Astrocyte of the hippocampus (primary cell): ENCODE measurements at regions not wholly inside any gene's neighbourhood (a gene's known extent, or its start where the extent isn't known, plus 50 kb on each side); places are given as distances from the start of the nearest gene placed in this dataset.

Experiments
- DNase-seq: peaks from one replicate; pipeline ENCODE4 v3.0.0; 2011; ENCODE audit warnings: low read depth, low spot score

DNA sequence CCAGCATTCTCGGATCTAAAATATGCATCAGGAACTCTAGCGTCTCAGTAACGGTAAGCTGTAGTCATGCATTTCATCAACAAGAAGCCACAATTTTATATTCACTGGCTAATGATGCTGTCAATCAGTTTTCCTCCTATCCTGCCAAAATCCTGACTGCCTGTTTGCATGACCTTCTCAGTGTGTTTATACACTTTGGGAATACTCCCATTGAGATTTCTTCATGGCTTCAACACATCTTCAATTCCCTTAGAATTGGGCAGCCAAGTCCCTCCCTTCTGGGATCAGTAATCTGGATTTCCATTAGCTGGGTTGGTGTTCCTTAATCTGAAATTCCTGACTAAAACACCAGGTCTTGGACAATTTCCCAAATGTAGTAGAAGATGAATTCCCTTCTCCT, 348.9 kb upstream of the DYNLRB2 start:
- peak; percentile 14 for DNase-seq

DNA sequence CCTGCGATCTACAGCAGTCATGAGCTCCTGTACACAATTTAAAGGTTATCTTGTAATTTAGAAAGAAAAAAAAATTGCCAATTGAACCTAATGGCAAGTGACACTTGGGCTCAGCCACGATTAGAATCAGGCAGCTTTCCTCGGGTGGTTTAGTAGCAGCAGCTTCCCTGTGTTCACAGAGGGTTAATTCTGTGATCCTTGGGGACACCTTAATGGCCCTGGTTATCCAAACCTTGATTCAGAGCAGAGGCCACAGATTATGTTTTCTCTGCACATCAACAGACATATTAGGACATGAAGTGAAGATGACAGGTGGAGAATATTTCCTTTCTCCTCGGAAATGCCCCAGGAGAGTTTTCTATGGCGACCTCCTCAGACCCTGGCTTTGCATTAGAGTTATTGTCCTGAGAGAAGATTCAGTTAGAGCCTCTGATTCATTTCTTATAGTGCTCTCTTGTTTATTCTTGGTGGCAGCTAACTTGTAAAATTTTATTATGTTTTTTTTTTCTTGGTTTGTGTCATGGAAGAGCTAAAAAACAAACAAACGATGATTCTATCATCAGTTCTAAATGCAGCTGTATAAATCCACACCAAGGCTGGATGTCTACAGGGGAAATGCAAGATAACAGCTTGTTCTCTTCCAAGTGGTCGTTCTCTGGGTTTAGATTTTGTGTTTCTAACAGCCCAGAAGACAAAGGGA, 351.2 kb upstream of the DYNLRB2 start:
- no peak for DNase-seq

DNA sequence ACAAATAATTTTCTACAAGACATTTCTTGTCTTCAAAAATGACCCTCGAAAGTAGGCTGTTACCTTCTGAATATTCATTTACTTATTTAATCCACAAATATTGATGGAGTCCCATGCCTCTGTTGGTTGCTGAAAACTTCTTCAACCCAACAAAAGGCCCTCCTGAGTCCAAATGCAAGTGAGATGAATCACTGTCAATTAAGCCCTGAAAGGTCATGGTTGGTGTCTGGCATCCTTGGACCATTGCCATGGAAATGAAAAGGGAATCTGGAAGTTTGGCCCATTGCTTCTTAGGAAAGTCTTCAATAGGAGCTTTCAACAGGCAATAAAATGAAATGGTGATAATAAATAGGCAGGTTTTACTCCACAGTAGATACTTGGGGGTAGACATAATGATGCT, 364.7 kb upstream of the DYNLRB2 start:
- DNase-seq, result no peak

DNA sequence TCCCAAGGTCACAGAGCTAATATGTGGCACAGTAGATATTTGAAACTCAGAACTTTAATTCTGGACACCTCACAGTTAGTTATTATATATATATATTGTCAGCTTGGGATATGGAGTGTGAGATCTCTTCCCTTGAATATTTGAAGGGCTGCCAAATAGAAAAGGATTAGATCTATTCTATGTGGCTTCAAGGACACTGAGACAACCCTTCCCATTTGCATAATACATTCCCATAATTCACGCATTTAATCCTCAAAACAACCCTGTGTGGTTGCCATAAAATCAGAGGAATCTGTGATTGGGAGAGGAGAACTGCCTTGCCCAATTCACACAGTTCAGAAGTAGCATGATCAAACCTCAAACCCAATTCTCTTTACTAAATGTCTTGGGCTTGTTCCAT, 365.8 kb upstream of the DYNLRB2 start:
- DNase-seq, result no peak

DNA sequence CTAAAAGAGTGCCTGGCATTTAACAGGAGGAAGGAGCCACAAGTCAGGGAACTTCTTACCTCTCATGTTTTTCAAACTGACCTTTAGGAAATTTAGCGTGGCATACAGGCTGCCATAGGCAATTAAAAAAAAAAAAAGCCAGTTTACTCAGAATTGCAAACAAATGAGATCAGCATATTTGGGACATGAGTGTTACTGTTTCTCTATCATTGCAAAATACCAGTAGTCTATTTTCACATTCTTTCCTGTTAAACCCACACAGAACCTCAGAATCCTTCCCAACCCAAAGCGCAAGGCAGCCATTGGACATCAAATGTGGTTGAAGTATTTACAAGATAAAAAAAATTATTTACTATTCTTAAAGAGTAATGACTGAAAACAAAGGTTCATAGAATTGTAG, 366.4 kb upstream of the DYNLRB2 start:
- peak; percentile 80 for DNase-seq

DNA sequence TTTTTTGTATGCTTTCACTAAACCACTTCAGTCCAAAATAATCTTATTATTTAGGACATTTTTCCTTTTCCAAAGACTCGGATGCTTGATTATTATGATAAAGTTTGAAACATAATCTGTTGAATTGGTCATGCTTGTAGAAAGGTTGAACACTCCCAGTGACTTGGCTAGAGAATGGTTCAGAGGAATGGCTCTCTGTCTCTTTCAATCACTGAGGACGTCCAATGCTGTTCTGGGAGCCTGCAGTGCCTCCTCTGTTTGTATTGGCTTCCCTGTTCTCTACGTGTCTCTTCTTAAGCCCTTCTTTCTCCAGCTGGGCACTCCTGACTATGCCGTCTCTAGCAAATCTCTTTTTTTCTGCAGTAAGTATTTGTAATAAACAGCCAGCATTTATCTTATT, 369.0 kb upstream of the DYNLRB2 start:
- DNase-seq, result no peak

DNA sequence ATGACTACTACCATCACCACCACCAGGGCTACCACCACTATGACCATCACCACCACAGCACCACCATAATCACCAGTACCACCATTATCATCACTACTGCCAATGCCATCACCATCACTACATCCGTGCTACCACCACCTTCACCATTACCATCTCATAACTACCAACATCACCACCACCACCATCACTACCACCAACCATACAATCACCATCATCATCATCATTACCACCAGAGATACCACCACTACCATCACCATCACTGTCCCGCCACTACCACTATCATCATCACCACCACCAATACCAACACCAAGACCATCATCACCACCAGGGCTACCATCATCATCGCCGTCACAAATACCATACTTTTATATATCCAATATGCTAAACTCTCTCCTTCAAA, 369.6 kb upstream of the DYNLRB2 start:
- DNase-seq, result no peak

DNA sequence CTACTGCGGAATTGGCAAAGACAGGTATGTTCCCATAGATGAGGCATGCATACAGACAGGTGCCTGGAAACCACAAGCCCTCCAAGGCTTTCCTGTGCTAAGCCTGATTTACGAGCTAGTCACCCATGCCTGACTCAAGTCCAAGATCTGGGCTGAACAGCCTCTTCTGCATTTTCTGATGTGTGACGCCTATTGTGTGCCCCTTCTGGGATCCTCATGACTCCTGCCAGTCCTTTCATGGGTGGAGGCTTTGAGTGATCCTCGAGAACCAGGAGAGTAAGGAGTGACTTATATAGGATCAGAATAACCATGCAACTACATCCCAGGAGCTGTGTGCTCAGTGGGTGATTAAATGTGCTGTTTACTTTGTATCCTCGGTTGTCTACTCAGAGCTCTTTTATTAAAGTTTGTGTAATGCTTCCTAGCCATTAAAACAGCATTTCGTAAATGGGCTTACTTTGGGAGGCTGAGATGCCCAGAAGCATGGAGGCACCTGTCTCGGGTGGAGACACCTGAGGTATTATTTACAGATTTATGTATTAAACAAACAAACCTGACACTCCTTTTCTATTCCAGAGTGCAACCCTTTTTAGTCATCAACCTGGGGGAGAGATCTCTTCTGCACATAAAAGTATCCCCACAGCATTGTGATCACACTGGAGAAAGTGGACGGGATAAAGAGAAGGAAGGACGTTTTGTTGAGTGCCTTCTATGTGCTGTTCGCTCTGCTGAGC, 373.0 kb upstream of the DYNLRB2 start:
- DNase-seq, result no peak

DNA sequence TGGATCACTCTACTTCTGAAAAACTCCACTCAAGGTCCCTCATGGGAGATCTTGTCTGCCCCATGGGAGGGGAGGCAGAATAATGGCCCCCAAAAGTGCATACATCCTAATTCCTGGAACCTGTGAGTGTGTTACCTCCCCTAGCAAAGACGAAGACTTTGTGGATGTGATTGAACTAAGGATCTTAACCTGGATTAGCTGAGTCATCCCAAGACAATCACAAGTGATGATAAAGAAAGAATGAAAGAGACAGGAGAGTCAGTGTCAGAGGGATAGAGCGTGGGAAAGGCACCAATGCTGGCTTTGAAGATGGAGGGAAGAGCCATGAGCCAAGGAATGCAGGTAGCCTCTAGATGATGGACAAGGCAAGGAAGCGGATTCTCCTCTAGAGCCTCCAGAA, 374.7 kb upstream of the DYNLRB2 start:
- DNase-seq, result no peak

DNA sequence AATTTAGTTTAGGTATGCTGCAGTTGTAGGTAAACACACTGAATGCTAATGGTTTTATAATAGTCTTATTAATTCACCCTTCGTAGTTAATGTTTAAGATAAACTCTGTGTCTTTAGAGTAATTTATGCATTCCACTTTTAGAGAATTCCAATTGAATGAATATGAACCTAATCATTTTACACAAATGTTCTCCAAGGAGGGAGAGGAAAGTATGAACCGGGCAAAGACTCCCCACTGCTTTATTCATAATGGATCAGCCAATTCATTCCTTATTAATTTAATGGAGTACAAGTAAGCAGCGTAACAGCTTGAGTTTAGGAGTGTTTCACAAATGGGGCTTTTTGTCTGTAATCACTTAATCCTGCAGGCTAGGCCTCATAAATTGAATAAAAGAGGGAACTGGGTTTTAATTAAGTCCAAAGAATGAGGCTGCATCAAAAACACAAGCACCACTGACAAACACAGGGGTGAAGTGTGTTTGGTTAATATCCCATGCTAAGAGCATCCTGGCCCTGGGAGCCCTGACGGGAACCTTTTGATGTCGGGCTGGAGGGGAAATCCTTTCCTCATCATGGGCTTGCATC, 375.7 kb upstream of the DYNLRB2 start:
- no peak for DNase-seq

DNA sequence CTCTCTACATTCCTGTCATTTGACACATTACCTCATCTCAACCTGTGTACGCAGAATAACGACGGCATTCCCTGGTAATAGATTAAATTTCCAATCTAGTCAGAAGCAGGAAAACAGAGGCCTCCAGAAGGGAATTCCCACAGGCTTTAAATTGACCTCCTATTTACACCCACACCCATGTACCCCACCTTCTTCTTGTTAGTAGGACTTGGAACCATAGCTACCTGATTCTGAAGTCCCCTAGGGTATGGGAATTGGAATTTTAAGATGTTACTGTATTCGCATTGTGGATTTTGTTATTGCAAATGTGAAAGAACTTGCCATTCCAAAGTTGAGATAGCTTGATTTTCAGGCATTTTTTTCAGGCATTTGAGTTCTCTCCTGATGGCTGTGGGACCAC, 377.5 kb upstream of the DYNLRB2 start:
- no peak for DNase-seq

DNA sequence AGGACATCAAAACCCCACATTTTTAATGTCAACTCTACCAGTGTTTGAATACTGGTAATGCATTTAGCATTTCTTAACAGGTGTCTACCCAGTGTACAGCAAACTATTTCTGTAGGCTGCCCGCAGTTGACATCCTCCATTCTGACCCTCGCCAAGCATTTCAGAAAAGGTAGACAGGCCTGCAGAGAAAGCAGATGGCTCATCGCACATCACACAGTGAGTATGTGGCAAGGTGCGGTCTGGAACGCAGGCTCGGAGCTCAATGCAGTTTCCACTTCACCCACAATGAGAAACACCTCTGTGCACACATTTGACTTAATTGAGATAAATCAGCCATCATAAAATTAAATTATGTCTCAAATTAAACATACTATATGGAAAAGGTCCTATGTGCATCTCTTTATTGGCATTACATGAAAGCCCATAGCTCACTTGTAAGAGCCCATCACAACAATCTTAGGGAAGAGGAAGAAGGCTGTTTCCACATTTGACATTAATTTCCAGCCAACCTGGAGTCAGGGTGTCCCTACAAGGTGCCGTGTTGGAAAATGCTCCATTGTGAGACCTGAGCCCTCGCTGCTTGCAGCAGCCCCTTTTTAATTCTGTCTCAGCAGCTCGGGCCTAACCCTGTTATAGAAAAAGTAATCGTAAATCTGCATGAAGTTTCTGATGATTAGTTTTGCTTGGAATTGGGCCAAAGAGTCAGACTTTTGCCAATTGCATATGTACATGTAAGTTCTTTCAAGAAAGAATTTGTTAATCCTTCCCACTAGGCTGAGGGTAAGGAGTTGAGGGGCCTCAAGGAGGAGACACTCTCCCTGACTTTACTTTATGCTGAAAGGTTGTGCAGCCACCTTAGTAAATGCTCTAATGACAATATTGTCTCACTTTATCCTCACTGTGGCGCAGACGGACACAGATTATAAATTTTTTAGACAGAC, 378.7 kb upstream of the DYNLRB2 start:
- no peak for DNase-seq

DNA sequence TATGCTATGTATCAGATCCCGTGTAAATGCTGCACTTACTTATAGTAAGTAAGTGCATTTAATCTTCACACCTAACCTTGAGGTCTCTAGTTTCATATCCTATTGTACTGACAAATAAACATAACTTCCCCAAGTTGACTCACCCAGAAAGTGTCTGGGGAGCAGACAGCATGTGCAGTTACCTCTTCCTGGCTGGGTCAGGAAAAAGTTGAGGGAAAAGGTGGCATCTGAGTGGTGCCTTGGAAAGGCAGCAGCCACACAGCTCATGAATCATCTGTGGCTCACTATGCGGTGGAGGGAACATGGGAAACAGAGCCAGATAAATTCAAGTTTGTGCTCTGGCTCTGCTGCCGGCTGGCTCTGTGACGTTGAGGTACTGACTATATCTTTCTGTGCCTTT, 382.0 kb upstream of the DYNLRB2 start:
- DNase-seq, result peak; percentile 75

DNA sequence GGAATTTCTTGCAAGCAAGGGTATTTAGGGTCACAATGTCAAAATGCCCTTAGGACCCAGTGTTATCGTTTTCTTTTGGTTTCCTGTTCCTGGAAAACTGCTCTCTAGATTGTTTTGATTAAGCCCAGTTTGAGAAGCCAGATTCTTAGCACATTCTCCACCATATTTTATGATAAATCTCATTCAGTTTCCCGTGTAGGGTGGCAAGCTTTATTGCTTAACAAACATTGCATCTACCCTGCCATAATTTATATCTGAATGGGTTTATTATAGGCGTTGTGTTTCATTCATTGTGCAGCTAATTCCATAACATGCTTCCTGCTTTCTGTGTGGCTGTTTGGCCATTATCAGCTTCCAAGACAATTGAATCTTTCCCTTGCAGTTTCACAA, 389.1 kb upstream of the DYNLRB2 start:
- no peak for DNase-seq

DNA sequence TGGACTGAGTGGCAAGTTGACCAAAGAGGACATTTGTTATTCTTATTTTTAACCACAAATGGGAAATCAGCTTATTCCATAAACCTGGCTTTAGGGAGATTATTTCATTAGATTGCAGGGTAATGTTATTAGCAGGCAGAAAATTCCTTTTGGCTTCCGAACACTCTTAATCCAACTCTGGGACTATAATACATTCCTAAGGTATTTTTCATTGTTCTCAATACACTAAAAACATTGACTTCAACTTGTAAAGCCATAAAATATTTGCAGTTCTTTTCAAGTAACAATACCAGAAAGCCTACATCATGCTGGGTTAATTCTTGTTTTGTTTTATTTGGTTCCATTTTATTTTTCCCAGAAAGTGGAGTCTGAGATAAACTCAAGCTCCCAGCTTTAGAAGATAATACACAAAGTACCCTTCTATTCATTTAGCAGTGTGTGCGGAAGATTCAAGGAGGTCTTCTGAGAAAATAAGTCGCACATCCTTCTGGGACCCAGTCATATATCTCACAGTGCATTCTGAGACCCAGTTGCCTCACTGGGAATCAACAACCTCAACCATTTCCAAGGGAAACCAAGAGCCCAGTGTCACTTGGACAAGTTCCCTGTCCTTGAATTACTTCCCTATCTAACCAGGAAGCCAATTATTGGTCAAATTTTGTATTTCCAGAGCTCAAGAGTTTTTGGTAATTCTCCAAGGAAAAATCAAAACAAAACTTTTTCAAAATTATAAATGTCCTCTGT, 389.6 kb upstream of the DYNLRB2 start:
- peak; percentile 34 for DNase-seq

DNA sequence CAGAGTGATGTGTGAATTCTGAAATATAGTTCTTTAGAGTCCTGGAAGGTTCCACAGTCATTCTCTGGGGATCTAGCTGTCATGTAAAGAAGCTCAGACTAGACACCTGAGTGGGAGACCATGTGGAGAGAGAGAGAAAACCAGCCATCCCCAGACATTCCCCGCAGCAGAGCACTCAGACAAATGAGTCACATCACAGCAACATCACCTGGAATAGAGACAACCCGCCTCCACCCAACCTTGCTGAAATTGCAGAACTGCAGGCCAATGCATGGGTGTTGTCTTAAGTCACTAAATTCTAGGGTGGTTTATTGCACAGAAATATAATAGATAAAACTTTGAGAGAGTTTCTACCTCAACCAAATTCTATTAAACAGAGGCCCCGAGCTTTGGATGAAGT, 392.0 kb upstream of the DYNLRB2 start:
- no peak for DNase-seq

DNA sequence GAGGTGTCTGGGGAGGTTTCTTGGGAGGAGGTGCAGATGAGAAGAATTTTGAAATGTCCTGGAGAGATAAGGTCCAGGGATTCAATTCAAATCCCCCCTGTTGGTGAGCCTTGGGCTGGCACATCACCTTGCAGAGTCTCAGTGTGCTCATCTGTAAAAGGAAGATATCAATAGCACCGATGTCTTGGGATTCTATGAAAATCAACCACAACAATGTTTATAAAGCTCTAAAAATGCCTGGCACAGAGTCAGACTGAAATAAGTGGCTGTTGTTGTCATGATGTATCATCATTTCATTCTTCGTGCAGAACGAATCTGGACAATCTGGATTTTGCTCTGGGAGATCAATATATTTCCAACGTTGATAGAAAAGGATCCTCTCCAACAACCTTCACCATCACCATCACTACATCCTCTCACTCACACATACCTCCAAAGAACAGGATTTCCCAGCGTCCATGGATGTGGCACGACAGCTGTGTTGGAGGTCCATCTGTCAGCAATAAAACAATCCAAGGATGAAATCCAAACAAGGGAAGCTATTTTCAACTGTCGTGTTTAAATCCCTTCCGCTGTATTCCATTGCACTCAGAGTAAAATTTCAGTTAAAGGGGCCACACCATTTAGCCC, 393.7 kb upstream of the DYNLRB2 start:
- DNase-seq, result no peak

DNA sequence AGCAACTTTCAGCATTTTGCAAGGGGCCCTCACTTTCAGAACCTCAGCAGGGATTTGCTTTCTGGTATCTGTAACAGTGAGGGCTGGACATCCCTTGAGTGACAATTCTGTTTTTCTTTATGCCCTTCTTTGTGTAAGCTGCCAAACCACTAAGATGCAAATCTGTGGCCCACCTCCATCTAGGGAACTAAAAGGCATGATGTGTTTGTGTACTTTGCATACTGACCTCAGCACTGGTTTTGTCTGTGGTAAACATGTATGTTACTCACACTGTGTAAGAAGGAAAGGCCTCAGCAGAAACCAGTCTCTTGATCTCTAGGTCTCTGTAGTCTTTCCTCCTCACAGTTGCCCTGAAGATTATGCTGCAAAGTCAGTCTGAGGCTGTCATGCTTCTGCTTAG, 396.6 kb upstream of the DYNLRB2 start:
- DNase-seq, result peak; percentile 68

DNA sequence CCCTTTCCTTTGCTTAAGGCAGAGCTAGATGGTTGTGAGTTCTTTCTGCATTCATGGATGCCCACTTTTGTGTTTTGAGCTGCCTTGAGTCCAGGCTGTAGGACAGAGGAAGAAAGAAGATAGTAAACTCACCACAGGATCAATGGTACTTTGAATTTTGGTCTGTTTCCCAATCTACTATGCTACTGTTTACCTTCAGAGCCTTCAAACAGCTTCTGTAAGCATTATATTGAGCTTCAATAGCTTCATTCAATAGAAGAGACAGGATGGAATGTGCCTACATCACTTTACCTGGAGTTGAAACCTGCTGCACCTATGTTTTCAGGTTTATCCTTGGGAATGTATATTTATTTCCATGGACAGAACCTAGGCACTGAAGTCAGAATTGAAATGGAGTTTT, 397.9 kb upstream of the DYNLRB2 start:
- DNase-seq, result no peak

DNA sequence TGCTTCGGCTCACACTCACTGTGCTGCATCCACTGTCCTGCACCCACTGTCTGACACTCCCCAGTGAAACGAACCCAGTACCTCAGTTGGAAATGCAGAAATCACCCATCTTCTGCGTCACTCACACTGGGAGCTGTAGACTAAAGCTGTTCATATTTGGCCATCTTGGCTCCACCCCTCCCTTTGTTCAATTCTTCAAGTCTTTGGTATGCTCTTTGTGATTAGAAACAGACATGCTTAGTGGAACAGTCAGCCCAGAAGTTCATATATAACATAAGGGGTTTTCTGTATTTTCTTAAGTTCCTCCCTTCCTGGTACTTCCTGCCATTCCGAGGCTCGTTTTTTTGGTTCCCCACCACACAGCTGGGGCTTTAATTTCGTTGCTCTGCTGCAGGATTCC, 398.5 kb upstream of the DYNLRB2 start:
- no peak for DNase-seq

DNA sequence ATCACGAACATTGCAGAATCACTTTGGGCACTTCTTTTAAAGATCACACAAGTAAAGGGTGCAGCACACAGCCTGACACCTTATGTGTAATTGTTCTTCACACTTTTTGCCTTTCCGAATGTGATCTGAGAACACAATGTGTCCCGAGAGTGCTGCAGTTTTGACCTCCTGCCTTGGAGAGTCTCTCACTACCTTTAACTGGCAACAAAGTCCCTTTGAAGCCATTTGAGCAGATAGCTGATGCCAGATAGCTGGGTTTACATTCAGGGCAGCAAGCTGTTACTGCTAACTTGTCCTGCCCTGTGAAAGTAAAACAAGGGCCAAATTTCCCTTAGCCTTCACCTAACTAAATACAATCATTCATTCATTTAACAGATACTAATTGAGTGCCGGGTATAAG, 411.0 kb upstream of the DYNLRB2 start:
- DNase-seq, result no peak
